AG08395 (cell line): ENCODE measurements at regions not wholly inside any gene's neighbourhood (a gene's known extent, or its start where the extent isn't known, plus 50 kb on each side); places are given as distances from the start of the nearest gene placed in this dataset.

Experiments used
- DNase-seq: peaks from one replicate; pipeline ENCODE4 v3.0.0; 2012; ENCODE audit warnings: mixed read lengths, low spot score

DNA sequence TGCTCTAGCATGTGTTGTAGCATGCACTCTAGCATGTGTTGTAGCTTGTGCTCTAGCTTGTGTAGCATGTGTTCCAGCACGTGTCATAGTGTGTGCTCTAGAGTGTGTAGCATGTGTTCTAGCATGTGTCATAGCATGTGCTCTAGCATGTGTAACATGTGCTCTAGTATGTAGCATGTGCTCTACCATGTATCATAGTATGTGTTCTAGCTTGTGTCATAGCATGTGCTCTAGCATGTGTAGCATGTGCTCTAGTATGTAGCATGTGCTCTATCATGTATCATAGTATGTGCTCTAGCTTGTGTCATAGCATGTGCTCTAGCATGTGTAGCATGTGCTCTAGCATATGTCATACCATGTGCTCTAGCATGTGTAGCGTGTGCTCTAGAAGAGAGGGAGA is 255.3 kb downstream of the ICE1 start:
- no peak for DNase-seq

- no peak for DNase-seq
Measured at GRCh38 chr5:5676218-5676617, 253.7 kb downstream of the ICE1 start.

DNA sequence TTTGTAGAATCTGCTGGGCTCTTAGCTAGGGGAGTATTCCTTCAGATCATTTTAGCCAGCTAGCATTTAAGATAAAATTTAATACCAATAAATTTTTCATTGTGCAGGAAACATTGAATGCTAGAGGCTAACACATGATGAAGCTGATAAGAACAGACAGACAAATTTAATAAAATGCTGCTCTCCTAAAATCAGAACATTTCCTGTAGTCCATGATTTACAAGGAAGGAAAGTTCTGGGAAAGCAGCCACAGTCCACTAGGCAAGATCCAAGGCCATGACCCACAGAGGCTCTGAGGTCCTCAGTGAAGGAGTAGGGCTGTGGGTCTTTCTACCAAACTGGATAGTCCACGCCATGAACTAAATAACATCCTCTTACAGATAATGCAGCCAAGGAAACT is 253.0 kb downstream of the ICE1 start:
- no peak for DNase-seq

- DNase-seq, result no peak
Measured at GRCh38 chr5:5671823-5672222, 249.3 kb downstream of the ICE1 start.

GRCh38 chr5:5667136-5667554 is 244.7 kb downstream of the ICE1 start:
- DNase-seq, result no peak

- DNase-seq, result no peak
Measured at GRCh38 chr5:5666369-5666768, 243.9 kb downstream of the ICE1 start.

DNA sequence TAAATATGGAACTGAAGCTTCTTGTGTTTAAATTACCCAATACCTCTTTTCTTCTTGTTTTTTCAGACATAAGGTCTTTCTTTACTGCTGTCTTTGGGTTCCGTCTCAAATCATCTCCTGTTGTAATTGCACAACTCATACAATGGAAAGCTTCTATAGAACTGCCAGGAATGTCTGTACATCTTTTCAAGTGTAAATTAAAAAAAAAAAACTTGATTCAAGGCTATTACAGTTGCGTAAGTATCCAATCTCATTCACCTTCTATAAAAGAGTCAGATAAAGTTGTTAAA is 243.5 kb downstream of the ICE1 start:
- no peak for DNase-seq

- DNase-seq, result no peak
Measured at GRCh38 chr5:5665225-5666075, 243.0 kb downstream of the ICE1 start.

DNA sequence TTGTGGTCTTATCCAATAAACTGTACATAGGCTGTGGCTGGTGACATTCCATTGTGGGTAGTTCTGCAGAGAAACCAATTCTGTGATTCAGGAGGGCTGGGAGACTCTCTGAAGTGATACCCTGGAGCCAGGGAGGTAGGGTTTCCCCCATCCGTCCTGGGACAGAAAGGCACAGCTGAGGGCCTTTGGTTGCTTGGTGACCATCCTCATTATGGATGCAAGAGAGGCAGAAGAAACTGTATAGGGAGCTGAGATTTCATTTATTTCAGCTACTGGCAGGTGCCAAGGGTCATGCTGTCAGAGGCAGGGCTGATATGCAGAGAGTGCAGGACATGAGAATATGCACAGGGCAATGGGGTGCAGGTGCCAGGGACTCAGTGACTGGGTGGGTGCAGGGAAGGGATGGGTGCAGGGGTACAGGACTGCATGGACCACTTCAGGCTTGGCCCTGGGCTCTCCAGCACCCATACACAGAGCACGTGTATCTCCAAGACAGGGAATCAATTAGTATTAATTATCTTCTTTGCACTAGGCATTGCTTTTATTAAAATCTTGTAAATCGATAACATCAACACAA is 236.5 kb downstream of the ICE1 start:
- no peak for DNase-seq

GRCh38 chr5:5658226-5658625 is 235.7 kb downstream of the ICE1 start:
- no peak for DNase-seq

DNA sequence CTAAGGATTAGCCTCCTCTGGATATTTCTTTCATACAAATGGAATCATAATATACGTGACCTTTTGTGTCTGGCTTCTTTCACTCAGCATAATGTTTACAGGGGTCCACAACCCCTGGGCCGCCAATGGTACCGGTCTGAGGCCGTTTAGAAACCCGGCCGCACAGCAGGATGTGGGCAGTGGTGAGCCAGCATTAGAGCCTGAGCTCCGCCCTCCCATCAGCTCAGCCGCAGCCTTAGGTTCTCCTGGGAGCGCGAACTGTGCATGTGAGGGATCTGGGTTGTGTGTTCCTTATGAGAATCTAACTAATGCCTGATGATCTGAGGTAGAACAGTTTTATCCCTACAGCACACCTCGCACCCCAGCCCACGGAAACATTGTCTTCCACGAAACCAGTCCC is 229.7 kb downstream of the ICE1 start:
- DNase-seq, result no peak

DNA sequence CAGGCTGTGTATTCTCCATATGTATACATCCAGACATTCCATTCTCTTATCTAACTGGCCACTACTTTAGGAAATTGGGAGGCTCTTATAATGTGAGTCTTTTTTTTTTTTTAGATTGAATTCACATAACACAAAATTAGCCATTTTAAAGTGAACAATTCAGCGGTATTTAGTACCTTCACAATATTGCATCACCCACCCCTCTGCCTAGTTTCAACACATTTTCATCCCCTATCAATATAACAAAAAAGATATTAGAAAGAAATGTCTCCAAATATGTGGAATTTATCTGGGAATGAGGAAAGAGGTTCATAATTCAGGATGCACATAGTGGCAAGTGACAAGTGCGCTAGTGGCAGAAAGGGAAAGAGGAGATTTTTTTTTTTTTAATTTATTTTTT is 228.5 kb downstream of the ICE1 start:
- no peak for DNase-seq

DNA sequence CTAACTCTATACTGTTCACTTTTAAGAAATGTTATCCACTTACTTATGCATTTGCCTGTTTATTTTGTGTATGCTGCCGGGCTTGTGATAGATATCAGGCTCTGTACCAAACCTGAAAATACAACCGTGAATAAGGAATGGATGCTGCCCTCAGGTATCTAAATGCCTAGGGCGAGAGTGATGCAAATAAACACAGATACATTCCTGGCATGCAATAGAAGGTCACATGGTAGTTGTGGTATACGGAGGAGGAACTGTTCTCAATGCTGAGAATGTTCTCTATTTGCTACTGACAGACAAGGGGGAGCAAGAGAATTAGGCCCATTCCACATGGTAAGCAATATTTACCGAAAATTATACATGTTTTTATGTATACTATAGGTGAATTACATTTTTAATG is 227.8 kb downstream of the ICE1 start:
- no peak for DNase-seq

- no peak for DNase-seq
Measured at GRCh38 chr5:5649641-5650040, 227.2 kb downstream of the ICE1 start.

- DNase-seq, result no peak
Measured at GRCh38 chr5:5648694-5649093, 226.2 kb downstream of the ICE1 start.

DNA sequence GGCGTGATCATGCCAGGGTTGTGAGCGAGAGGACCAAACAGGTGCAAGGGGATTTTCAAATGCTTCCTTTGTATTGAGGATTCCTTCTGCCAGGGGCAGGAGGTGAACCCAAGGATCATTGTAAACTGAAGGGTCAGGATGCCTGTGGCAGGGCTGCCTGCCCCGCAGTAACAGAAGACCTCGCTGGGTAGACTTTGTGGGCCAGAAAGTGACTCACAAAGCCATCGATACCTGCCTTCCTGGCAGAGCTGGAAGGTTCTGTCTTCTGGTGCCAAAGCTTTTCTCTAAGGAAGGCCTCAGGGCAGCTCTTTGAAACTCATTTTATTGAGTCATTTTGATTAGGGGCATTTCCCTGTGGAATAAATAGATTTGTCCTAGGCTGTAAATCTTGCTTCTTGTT is 223.4 kb downstream of the ICE1 start:
- no peak for DNase-seq

- no peak for DNase-seq
Measured at GRCh38 chr5:5645198-5645597, 222.7 kb downstream of the ICE1 start.

DNA sequence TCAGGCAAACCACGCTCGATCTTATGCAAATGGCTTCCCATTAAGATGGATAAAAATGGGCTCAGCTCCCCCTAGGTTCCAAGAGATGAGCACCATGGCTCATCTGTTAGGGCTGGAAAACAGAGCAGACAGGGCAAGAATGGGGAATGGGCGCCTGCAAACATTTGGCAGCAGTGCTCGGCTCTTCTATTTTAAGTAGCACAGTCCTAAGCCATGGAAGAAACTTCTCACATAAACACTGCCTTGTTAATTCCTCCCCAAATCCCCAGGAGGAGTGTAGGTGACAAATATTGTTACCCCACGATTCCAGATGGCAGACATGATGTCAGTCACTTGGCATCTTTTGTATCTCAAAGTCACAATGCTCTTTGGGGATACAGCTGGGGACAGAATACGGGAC is 221.8 kb downstream of the ICE1 start:
- no peak for DNase-seq

DNA sequence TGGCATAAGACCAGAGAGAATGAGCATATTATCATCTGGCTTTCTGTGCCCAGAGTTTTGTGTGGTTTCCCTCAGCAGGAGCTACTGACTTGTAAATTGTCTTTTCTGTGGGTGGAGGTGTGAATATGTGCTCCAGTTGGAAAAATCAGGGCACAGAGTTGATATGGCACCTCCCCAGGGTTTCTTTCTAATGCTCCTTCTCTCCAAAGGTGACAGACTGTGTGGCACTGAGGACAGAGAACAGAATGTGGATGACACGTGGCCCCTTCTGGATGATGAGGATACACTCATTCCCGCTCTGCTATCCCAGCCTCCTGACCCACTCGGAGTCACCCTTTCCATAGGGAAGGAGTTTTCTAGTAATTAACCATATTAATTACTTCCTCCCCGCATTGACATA is 221.0 kb downstream of the ICE1 start:
- DNase-seq, result no peak

DNA sequence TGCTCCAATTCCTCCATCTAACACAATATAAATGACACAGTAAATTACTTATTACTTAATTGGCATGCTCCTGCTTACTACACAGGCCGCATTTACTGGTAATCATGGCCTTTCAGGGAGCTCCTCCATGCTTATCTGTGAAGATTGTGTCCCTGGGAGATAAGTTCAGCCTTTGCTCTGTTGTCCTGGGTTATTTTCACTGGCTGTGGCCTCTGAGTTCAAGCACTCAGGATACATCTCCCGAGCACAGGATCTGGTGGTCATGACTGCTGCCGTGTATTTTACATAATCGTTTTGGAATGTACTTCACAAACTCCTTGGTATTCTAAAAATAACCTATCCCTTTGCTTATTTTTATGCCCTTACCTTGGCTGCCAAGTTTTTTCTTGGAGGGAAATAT is 215.7 kb downstream of the ICE1 start:
- DNase-seq, result no peak

GRCh38 chr5:5637173-5637572 is 214.7 kb downstream of the ICE1 start:
- no peak for DNase-seq

DNA sequence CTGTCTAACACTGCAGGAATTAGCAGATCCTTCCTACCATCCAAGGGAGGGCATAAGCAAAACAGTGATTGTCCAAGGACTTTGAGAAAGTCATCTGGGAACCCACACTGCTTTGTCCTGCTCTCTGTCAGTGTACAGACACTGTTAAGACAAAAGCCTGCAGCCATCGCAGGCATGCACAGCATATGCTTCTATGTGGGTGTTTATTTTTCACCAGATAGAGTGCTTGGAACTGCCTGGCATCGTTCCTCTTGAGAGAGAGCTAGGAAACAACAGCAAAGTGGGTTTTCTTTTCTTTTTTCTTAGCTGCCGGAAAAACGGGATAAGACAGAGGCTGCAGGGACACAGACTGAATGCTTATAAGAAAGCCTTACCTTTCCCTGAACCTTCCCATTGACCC is 212.3 kb downstream of the ICE1 start:
- DNase-seq, result no peak

DNA sequence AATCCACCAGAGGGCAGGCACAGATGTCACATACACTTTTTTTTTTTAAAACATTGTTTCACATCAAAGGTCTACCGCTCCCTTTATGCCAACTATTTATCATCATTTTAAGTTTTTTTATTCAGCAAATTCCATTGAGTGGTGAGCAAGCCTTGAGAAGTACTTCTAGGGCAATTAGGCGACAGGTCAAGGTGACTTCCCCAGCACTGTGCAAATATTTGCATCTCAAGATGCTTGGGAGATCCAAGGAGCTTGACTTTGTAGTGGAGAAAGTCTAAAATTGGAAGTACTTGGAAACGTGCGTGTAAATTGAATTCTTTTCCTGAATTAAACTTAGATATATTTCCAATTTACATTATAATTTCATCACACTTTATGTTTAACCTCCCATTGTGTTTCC is 211.1 kb downstream of the ICE1 start:
- DNase-seq, result no peak

DNA sequence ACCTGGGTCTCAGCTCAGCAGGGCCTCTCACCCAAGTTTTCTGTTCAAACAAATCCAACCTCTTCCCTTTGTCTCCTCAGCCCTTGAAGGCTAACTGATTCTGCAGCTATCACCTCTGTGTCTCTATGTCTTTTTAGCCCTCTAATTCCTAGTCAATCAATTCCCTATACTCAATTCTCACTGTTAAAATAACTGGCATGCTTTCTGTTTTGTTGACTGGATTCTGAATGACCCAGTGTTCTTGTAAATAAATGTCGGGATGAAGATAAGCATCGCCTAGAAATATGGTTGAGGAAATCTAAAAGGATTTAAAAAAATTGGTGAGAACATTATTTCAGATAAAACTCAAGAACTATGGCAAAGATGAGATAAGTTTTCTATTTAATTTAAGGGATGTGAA is 210.2 kb downstream of the ICE1 start:
- DNase-seq, result no peak
